SIG-M5 treated with dmso at 0.1 percent for 504 hours (cell line): ENCODE measurements at regions not wholly inside any gene's neighbourhood (a gene's known extent, or its start where the extent isn't known, plus 50 kb on each side); places are given as distances from the start of the nearest gene placed in this dataset.

Experiments
- DNase-seq: peaks from one replicate; lab custom pipeline; 2025; ENCODE audit not compliant: unreplicated experiment; lab: John Stamatoyannopoulos, UW

GRCh38 chr21:16530656-16531055 lies 800.9 kb downstream of the USP25 start:
- DNase-seq = no peak

GRCh38 chr21:16532840-16533239 lies 803.1 kb downstream of the USP25 start:
- DNase-seq = no peak

GRCh38 chr21:16533692-16534407 lies 804.1 kb downstream of the USP25 start:
- no peak for DNase-seq

- no peak for DNase-seq
These were observed 804.8 kb downstream of the USP25 start for GRCh38 chr21:16534408-16535101.

- DNase-seq = no peak
These were observed 805.3 kb downstream of the USP25 start for GRCh38 chr21:16535102-16535422.

GRCh38 chr21:16535626-16536025 lies 805.8 kb downstream of the USP25 start:
- DNase-seq = no peak

- no peak for DNase-seq
These were observed 806.4 kb downstream of the USP25 start for GRCh38 chr21:16536140-16536539.

- DNase-seq = no peak
These were observed 807.1 kb downstream of the USP25 start for GRCh38 chr21:16536643-16537434.

- DNase-seq = no peak
These were observed 807.7 kb downstream of the USP25 start for GRCh38 chr21:16537501-16537900.

- no peak for DNase-seq
These were observed 808.6 kb downstream of the USP25 start for GRCh38 chr21:16538405-16538804.

- no peak for DNase-seq
These were observed 809.2 kb downstream of the USP25 start for GRCh38 chr21:16538936-16539440.

- DNase-seq = no peak
These were observed 811.4 kb downstream of the USP25 start for GRCh38 chr21:16540966-16541727.

- DNase-seq = no peak
These were observed 820.3 kb downstream of the USP25 start for GRCh38 chr21:16550118-16550517.

- DNase-seq = no peak
These were observed 821.3 kb downstream of the USP25 start for GRCh38 chr21:16550917-16551741.

- no peak for DNase-seq
These were observed 823.1 kb downstream of the USP25 start for GRCh38 chr21:16552880-16553279.

- DNase-seq = no peak
These were observed 824.7 kb downstream of the USP25 start for GRCh38 chr21:16554503-16554902.

- no peak for DNase-seq
These were observed 833.3 kb downstream of the USP25 start for GRCh38 chr21:16563116-16563515.

GRCh38 chr21:16563795-16564194 lies 834.0 kb downstream of the USP25 start:
- no peak for DNase-seq

- DNase-seq = no peak
These were observed 838.5 kb downstream of the USP25 start for GRCh38 chr21:16568244-16568643.

- DNase-seq = no peak
These were observed 838.9 kb downstream of the USP25 start for GRCh38 chr21:16568661-16569060.
